Mononuclear cell (primary cell): ENCODE measurements at regions not wholly inside any gene's neighbourhood (a gene's known extent, or its start where the extent isn't known, plus 50 kb on each side); places are given as distances from the start of the nearest gene placed in this dataset.

Experiments used
- H3K27me3 ChIP-seq: 2 replicates; pipeline ENCODE4 v1.6.0; 2011; ENCODE audit warnings: low read length, control low read depth; ENCODE audit not compliant: insufficient read depth
- H3K4me1 ChIP-seq: 2 replicates; pipeline ENCODE4 v1.5.1; 2011; ENCODE audit warnings: mild to moderate bottlenecking, low read length, control low read depth; ENCODE audit not compliant: insufficient read depth
- H3K4me3 ChIP-seq: 2 replicates; pipeline ENCODE4 v1.5.1; 2011; ENCODE audit warnings: mild to moderate bottlenecking, low read length, moderate library complexity
- H3K9me3 ChIP-seq: 2 replicates; pipeline ENCODE4 v1.5.1; 2011; ENCODE audit warnings: low read depth, mild to moderate bottlenecking, control low read depth, low read length

- Histone ChIP-seq H3K27me3 (no peaks in the 10 kb centered on the region), H3K4me3 (no peak overlapping the region), H3K9me3 (no peaks in the 10 kb centered on the region), H3K4me1 (no peaks in the 10 kb centered on the region)
Observed at GRCh38 chr1:30475201-30475600, 248.2 kb downstream of the MATN1 start.

GRCh38 chr1:30474818-30475200 is 248.6 kb downstream of the MATN1 start:
- no peak overlapping the region for H3K4me3 ChIP-seq
- H3K4me1 ChIP-seq: no peaks in the 10 kb centered on the region
- H3K27me3 ChIP-seq: no peaks in the 10 kb centered on the region
- H3K9me3 ChIP-seq: no peaks in the 10 kb centered on the region

GRCh38 chr1:30473922-30474817 is 249.2 kb downstream of the MATN1 start:
- no peaks in the 10 kb centered on the region for H3K4me1 ChIP-seq
- H3K9me3 ChIP-seq: no peaks in the 10 kb centered on the region
- H3K4me3 ChIP-seq: no peak overlapping the region
- H3K27me3 ChIP-seq: no peaks in the 10 kb centered on the region

GRCh38 chr1:30472526-30472925 is 250.9 kb downstream of the MATN1 start:
- Histone ChIP-seq H3K4me1 (no peaks in the 10 kb centered on the region), H3K27me3 (no peaks in the 10 kb centered on the region), H3K9me3 (no peaks in the 10 kb centered on the region), H3K4me3 (no peak overlapping the region)

GRCh38 chr1:30472009-30472408 is 251.4 kb downstream of the MATN1 start:
- no peaks in the 10 kb centered on the region for H3K9me3 ChIP-seq
- H3K27me3 ChIP-seq: no peaks in the 10 kb centered on the region
- no peak overlapping the region for H3K4me3 ChIP-seq
- no peaks in the 10 kb centered on the region for H3K4me1 ChIP-seq

GRCh38 chr1:30471307-30471706 is 252.1 kb downstream of the MATN1 start:
- H3K4me3 ChIP-seq: no peak overlapping the region
- H3K9me3 ChIP-seq: no peaks in the 10 kb centered on the region
- H3K4me1 ChIP-seq: no peaks in the 10 kb centered on the region
- no peaks in the 10 kb centered on the region for H3K27me3 ChIP-seq

GRCh38 chr1:30469426-30469825 is 254.0 kb downstream of the MATN1 start:
- no peak overlapping the region for H3K4me3 ChIP-seq
- no peaks in the 10 kb centered on the region for H3K4me1 ChIP-seq
- no peaks in the 10 kb centered on the region for H3K9me3 ChIP-seq
- no peaks in the 10 kb centered on the region for H3K27me3 ChIP-seq

- H3K9me3 ChIP-seq: no peaks in the 10 kb centered on the region
- no peaks in the 10 kb centered on the region for H3K27me3 ChIP-seq
- H3K4me1 ChIP-seq: no peaks in the 10 kb centered on the region
- no peak overlapping the region for H3K4me3 ChIP-seq
Observed at GRCh38 chr1:30467101-30467500, 256.3 kb downstream of the MATN1 start.

- Histone ChIP-seq H3K9me3 (no peaks in the 10 kb centered on the region), H3K27me3 (no peaks in the 10 kb centered on the region), H3K4me3 (no peak overlapping the region)
Observed at GRCh38 chr1:30466610-30467009, 256.8 kb downstream of the MATN1 start.

GRCh38 chr1:30466026-30466425 is 257.4 kb downstream of the MATN1 start:
- H3K9me3 ChIP-seq: no peaks in the 10 kb centered on the region
- no peak overlapping the region for H3K4me3 ChIP-seq
- H3K27me3 ChIP-seq: no peaks in the 10 kb centered on the region
- H3K4me1 ChIP-seq: no peaks in the 10 kb centered on the region

More at GRCh38 chr1:30466610-30467009, 256.8 kb downstream of the MATN1 start:
- no peaks in the 10 kb centered on the region for H3K4me1 ChIP-seq

- H3K4me1 ChIP-seq: no peaks in the 10 kb centered on the region
- no peaks in the 10 kb centered on the region for H3K27me3 ChIP-seq
- H3K4me3 ChIP-seq: no peak overlapping the region
- no peaks in the 10 kb centered on the region for H3K9me3 ChIP-seq
Observed at GRCh38 chr1:30465096-30465495, 258.3 kb downstream of the MATN1 start.

GRCh38 chr1:30464187-30464617 is 259.2 kb downstream of the MATN1 start:
- H3K4me1 ChIP-seq: no peaks in the 10 kb centered on the region
- no peaks in the 10 kb centered on the region for H3K9me3 ChIP-seq
- H3K27me3 ChIP-seq: no peaks in the 10 kb centered on the region
- H3K4me3 ChIP-seq: no peak overlapping the region

- H3K27me3 ChIP-seq: no peaks in the 10 kb centered on the region
Observed at GRCh38 chr1:30462826-30463425, 260.5 kb downstream of the MATN1 start.

GRCh38 chr1:30462166-30462565 is 261.2 kb downstream of the MATN1 start:
- Histone ChIP-seq H3K9me3 (no peaks in the 10 kb centered on the region), H3K4me3 (no peak overlapping the region), H3K4me1 (no peaks in the 10 kb centered on the region), H3K27me3 (no peaks in the 10 kb centered on the region)

More at GRCh38 chr1:30462826-30463425, 260.5 kb downstream of the MATN1 start:
- H3K4me3 ChIP-seq: no peak overlapping the region
- H3K9me3 ChIP-seq: no peaks in the 10 kb centered on the region
- no peaks in the 10 kb centered on the region for H3K4me1 ChIP-seq

- Histone ChIP-seq H3K27me3 (no peaks in the 10 kb centered on the region), H3K4me3 (no peak overlapping the region), H3K4me1 (no peaks in the 10 kb centered on the region), H3K9me3 (no peaks in the 10 kb centered on the region)
Observed at GRCh38 chr1:30461640-30462039, 261.7 kb downstream of the MATN1 start.

GRCh38 chr1:30460661-30461060 is 262.7 kb downstream of the MATN1 start:
- Histone ChIP-seq H3K4me3 (no peak overlapping the region), H3K9me3 (no peaks in the 10 kb centered on the region), H3K27me3 (no peaks in the 10 kb centered on the region), H3K4me1 (no peaks in the 10 kb centered on the region)
